Ishikawa (cell line): ENCODE measurements at regions not wholly inside any gene's neighbourhood (a gene's known extent, or its start where the extent isn't known, plus 50 kb on each side); places are given as distances from the start of the nearest gene placed in this dataset.

Experiments used
- CEBPB ChIP-seq: IDR thresholded peaks from 2 replicates; pipeline ENCODE4 v1.6.1; 2012
- CREB1 ChIP-seq: IDR thresholded peaks from 2 replicates; pipeline ENCODE4 v1.6.1; 2012; ENCODE audit warnings: low read depth
- EGR1 ChIP-seq: IDR thresholded peaks from 2 replicates; pipeline ENCODE4 v1.6.1; 2012
- EP300 ChIP-seq: IDR thresholded peaks from 2 replicates; pipeline ENCODE4 v1.6.1; 2012; ENCODE audit warnings: borderline replicate concordance
- FOXM1 ChIP-seq: IDR thresholded peaks from 2 replicates; pipeline ENCODE4 v1.6.1; 2012; ENCODE audit warnings: low read depth, borderline replicate concordance
- MAX ChIP-seq: IDR thresholded peaks from 2 replicates; pipeline ENCODE4 v1.6.1; 2012
- NFIC ChIP-seq: IDR thresholded peaks from 2 replicates; pipeline ENCODE4 v1.6.1; 2012
- RAD21 ChIP-seq: IDR thresholded peaks from 2 replicates; pipeline ENCODE4 v1.6.1; 2012; ENCODE audit warnings: low read depth
- REST ChIP-seq: IDR thresholded peaks from 2 replicates; pipeline ENCODE4 v1.6.1; 2012; ENCODE audit warnings: low read depth, mild to moderate bottlenecking
- TAF1 ChIP-seq: IDR thresholded peaks from 2 replicates; pipeline ENCODE4 v1.6.1; 2012; ENCODE audit warnings: low read depth, mild to moderate bottlenecking
- TEAD4 ChIP-seq: IDR thresholded peaks from 2 replicates; pipeline ENCODE4 v1.6.1; 2012
- YY1 ChIP-seq: IDR thresholded peaks from 2 replicates; pipeline ENCODE4 v1.6.1; 2012; ENCODE audit warnings: low read depth

- TF ChIP-seq MAX = no peak
- no peak for TF ChIP-seq TEAD4
- TF ChIP-seq RAD21 = no peak
- no peak for TF ChIP-seq CEBPB
- TF ChIP-seq EP300 = no peak
- no peak for TF ChIP-seq FOXM1
- TF ChIP-seq YY1 = no peak
- no peak for TF ChIP-seq TAF1
- TF ChIP-seq REST = no peak
- TF ChIP-seq CREB1 = no peak
- TF ChIP-seq EGR1 = no peak
- TF ChIP-seq NFIC = no peak
These were observed 1038.3 kb downstream of the RAPGEF2 start for GRCh38 chr4:160141206-160141605.
